ENCODE measurements at regions not wholly inside any gene's neighbourhood (a gene's known extent, or its start where the extent isn't known, plus 50 kb on each side); places are given as distances from the start of the nearest gene placed in this dataset.
A peak's percentile ranks its signal among the peaks of the same experiment; 100 is the strongest.

DNA sequence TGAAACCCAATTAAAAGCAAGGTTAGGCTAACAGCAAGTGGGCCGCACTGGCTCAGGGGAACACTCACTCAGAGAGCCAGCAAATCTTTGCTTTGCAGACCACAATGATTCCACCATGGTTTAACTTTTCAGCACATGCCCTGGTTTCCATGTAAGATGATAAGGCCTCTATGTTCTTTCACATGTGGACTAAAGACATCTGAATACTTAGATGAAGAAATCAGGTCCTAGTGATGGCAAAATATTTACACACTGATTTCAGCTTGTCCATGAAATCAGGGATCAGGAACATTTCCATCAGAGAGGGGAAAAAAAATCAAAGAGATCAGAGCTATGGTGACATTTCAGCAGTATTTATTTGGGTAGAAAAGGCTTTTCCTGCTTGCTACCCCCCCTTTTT lies 258.2 kb upstream of the IRX5 start:
- no peak for DNase-seq

DNA sequence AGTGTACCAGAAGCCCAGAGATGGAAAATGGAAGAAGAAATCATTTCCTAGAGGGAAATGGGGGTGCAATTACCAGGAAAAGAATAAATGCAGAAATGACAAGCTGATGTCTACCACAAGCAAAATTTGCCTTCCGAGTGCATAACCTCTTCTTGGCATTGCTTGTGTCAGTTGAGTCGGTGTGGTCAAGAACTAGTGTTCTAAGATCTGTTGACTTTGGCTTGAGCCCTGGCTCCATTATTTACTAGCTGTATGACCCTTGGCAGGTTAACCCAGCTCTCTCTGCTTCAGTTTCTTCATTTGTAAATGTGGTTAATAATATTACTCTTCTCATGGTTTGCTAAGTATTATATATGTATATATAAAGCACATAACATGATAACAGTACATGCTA lies 273.0 kb upstream of the IRX5 start:
- DNase-seq = no peak

DNA sequence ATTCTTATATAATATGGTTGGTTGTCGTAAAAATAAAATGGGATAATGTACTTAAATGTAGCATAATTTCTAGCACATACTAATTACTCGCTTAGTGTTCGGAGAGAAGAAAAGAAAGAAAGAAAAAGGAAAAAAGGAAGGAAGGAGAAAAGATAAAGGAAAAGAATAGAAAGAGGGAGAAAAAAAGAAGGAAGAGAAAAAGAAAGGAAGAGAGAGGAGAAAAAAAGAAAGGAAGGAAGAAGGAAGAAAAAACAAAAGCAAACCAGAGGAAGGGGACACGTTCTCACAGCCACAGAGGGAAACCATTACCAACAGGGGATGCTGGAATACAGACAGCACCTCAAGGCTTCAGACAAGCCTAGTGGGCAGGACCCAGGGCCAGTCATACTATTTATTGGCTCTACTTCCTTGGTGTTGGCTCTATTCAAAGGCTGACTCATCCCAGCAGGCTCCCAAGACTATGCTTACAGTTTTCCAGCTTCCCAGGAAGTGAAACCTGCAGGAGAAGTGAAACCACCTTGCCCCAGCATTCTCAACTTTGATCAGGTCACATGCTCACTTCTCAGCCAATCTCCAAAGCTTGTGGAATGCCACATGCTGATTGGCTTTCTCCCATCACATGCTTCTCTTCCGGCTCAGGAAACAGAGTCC lies 273.5 kb upstream of the IRX5 start:
- no peak for DNase-seq

DNA sequence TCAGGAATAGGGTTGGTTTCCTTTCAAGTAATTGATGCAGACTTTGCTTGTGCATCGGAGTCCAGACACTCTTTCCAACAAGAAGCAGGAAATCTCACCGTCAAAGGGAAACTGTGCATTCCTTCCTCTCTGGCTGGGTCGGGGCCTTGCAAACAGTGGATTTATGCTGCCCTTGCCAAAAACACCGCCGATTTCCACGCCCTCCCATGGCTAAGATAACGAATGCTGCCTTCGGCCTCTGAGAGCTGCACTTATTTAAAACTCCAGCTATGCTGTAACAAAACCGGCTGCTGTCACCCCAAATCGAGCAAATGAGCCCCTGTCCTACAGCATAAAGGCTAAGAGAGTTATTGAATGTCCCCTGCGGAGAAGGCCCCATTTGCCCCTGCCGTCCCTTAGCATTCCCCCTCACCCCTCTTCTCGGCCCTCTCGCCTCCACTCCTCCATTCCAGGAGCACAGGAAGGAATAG lies 275.5 kb upstream of the IRX5 start:
- DNase-seq = peak; percentile 70

DNA sequence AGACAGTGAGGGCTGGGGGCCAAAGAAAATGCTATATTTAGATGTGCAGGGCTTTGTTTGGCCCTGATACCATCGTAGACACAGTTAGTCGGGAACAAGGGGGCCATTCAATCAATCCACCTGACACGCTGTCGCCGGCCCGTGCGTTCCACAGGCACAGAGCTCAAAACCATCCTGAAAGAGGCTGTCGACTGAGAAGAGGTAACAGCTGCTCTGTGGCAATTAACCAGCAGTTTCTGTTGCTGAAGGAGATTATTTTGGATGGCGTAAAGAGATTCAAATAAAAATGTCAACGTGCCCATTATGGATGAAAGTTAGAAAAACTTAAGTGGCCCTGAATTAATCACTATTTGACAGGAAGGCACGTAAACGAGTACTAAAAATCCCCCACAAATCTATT lies 276.2 kb upstream of the IRX5 start:
- DNase-seq = peak; percentile 42

DNA sequence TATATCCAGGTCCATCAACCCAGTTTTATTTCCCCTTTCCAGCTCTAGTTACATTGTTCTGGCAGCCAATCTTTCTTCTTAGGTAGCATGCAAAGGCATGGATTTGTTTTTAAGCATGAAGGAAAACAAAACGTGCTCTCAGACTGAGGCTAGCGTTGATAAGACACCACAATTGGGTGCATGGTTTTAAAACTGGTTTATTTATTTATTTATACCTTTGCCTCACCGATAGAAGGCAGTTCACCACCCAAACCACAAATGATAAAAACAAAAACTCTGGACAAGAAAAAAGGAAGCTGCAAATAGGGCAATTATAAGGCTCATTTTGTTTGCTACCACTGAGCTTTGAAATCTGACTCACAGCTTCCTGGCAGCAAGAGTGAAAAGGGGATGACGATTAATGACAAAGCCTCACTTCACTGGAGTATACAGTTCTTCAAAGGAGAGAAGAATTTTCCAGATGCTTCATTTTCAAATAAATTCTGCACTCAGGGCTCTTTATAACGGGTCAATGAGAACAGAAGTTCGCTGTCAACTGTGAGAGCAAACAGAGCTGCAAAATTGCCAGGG lies 278.4 kb upstream of the IRX5 start:
- no peak for DNase-seq

DNA sequence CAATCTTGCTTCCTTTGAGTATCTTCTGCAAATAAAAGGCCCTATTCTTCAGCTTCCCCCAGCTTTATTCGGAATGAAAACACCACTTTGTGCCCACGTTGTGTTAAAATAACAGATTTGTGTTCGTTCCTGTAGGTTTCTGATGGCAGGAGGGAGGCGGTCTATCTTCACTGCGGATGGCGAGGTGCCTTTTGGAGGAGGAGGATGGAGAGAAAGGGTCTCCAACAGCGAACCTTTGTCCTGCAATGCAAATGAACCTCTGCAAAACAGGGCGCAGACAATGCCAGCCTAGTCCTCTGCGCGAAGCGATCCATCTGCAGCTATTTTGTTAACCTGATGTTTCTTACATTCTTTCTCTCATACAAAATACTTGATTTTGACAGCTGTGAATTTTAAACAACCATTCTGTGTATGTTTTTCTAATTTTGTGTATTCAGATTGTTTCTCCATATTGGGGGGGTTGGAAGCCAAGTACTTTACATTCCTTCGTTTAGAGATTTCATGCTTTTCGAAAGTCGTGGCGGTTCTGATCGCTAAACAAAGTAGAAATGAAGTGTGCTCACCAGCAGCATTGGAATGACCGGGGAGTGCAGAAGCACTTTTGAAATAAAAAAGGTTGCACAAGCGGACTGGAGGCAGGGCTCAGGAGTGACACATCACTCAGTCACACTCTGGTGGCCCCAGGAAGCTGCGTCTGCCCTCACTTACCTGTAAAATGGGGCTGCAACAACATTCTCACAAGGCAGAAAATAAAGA lies 279.0 kb upstream of the IRX5 start:
- DNase-seq = no peak

DNA sequence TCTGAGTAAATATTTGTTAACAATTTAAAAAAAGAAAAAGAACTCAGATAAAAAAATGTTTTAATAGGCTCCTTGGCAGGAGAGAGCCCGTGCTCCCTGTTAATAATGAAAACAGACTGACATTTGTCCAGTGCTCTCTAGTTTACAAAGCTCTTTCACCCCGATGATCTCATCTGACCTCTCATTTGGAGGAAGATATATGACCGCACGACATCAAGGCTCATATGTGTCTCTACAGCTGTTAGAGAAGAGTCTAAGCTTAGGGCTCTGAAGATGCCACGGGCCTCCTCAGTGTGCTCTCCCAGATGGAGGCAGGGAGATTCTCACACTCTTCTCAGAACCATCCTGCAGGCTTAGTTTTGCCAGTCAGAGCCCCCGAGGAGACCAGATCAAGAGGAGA lies 280.8 kb upstream of the IRX5 start:
- DNase-seq = no peak

DNA sequence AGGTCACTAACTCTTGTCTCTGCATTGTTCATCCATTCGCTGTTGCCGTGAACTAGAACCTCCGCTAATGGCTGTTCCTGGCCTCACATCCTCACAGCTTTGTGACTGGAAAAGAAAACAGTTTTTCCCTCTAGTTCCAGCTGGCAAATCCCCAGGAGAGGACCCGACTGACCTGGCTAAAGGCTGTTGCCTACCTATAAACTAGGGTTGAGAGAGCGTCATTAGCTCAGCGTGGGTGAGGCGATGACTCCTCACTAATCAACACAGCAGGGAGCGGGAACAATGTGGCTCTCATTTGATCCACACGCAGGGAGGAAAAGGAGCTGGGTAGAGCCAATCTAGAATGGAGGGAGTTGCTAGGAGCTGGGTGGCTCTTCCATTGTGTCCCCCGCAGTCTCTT lies 282.1 kb upstream of the IRX5 start:
- no peak for DNase-seq

DNA sequence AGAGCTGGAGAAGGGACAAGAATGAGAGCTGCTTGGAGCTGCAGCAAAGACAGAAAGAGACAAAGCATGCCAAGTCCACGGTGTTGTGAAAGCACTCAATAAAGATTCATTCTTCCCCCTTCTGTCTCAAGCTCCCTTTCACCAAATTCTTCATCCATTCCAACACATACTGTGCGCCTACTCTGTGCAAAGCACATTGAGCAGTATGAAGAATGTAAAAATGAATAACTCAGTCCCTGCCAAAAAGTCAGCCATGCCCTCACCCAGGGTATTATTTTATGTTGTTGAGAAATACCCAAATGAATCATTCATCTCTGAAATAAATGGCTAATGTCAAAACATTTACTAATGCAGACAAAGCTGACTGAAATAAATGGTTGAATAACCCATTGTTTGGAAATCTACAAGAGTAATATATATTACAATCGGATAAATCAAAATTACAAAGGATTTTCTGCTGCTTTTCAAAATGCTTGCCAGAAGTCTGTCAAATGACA lies 282.9 kb upstream of the IRX5 start:
- no peak for DNase-seq

DNA sequence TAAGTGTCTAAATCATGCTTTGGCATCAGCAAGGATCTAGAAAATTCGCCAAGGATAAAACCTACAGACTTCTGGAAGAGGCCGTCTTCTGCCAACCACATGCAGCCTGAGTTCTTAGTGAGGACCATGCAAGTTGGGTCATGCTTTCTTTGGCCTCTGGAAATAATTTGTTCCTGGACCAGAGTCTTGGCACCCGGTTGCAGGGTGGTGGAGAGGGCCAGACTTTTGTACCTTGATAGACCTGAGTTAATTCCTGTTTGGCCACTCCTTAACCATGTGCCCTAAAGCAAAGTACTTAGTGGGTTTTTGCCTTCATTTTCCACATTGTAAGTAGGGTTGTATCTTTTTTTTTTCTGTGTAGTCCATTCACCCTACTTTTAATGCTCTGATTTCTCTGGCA lies 283.4 kb upstream of the IRX5 start:
- no peak for DNase-seq

DNA sequence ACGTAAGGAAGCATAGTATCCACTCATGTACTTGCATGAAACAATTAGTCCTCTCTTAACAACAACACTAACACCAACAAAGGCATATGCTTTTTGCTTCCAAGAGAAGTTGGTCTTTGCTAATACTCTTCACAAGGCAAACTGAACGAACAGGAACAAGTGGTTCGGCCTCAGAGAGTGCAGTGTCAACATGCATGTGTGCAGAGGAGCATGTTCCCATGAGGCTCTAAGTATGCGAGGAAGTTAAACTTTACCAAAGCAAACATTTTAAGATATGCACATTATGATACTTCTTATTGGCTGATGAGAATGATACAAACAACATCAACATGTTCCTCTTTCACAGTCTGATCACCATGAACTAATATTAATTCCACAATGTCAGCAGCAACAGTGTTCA lies 285.3 kb upstream of the IRX5 start:
- DNase-seq = no peak

DNA sequence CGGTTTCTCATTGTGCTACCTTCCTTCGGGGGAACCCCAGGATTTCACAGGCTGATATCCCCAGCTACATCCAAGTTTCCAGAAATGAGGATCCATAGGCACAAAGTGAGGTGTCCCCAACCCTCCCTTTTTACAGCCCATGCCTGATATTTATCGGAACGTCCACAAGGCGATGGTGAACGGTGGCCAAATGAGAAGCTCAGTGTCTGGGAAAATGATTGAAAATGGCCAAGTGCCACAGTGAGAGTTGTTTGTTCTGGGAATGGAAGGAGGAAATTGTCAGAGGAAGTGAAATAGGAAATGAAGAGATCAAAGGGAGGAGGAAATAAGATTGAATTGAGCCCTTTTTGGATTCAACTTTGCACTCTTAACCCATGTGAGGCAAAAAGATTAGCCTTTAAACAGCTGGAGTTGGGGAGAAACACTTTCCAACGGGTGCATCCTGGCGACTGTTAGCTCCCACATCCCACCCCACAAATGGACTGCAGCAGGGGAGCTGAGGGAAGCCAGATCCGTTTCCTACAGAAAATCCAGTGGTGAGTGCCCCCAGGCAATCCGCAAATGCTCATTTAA lies 294.4 kb upstream of the IRX5 start:
- no peak for DNase-seq

DNA sequence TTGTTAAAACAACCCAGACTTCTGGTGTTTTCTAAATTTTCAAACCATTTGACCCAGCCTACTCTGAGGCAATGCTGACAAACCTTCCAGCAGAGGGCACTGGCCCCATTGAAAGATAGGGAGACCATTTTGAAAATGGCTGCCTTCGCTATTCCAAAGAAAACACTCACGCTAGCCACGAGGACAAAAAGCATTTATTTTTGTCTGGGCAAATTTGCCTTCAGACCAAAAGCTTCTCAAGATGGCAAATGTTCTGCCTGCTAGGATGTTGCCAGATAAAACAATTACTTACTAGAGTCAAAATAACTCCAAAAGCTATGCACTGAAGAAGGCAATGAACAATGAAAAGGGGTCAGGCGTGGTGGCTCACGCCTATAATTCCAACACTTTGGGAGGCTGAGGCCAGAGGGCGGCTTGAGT lies 296.7 kb upstream of the IRX5 start:
- DNase-seq = no peak

DNA sequence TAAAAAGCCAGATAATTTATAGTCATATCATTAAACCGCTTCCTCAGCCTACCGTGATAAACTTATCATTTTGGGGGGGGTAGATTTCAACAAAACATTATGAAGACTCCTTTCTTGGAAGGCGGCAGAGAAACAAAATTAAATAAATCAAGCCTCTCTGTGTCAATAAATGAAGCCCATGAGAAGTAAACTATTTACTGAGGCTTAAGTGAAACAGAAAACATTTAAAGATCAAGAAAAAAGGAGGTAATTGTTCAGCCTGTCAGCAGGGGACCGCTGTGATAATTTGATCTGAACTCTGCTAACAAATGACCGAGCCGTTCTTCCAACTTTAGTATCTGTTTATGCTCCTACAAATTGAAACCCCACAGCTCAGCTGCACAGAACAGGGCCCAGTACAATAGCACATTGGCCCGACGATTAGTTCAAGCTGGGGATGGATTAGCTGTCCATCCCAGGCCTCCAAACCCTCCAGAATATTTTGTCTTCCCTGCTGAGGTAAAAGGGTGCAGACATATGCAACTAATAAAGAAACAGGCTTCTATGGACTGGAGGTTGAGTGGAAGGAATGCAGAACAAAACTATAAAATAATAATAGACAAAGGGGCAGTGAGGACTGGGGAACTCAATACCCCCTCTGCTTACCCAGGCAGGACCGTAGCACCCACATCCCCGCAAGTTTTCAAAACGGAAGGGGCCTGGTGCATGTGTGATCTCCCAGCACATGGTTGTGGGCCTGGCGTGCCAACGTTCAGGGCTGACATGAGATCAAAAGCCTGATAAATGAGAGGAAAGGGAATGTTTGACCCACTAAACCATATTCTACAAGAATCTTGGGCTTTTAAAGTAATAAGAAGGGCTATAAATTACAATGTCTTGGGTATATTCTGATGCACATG lies 298.1 kb upstream of the IRX5 start:
- no peak for DNase-seq

DNA sequence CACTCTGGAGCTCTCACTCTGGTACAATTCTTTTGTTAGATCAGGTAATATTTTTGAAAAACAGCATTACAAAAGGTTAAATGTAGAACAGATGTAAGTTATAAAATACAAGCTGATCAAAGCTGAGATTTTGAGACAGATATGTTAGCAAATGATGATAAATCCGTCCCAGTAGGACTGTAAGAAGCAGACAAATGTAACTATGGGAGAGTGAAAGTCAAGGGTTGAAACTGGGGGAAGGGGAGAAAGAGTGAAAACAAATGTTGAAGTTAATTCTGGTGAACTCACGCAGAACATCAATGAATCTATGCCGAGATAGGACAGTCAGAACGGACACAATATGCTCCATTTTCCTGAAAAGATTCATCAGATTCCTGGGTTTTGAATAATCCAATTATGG lies 298.9 kb upstream of the IRX5 start:
- DNase-seq = no peak

DNA sequence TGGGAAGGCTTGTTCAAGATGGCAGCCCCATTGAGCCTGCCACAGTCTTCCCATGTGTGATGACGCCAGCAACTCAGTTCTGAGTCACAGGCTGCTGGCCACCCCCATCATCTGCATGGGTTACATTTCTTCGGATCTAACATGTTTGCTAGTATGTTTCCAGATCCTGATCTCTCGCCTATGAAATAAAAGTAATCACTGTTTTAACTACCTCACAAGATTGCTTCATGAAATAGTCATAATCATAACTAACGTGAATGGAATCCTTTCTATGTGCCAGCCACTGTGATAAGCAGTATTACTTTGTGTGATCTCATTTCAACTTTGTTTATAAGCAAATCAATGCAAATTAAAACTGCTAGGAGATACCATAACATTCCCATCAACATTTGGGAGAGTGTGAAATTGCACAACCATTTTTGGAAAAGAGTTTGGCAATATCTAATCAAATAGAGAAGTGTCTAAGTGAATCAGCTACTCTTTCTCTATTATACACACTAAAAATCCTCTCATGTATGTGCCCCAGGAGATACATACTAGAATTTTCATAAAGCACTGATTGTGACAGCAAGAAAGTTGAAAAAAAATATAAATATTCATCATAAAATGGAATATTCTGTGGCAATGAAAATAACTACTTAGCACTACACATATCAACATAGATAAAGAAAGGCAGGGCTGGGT lies 300.2 kb upstream of the IRX5 start:
- DNase-seq = no peak

DNA sequence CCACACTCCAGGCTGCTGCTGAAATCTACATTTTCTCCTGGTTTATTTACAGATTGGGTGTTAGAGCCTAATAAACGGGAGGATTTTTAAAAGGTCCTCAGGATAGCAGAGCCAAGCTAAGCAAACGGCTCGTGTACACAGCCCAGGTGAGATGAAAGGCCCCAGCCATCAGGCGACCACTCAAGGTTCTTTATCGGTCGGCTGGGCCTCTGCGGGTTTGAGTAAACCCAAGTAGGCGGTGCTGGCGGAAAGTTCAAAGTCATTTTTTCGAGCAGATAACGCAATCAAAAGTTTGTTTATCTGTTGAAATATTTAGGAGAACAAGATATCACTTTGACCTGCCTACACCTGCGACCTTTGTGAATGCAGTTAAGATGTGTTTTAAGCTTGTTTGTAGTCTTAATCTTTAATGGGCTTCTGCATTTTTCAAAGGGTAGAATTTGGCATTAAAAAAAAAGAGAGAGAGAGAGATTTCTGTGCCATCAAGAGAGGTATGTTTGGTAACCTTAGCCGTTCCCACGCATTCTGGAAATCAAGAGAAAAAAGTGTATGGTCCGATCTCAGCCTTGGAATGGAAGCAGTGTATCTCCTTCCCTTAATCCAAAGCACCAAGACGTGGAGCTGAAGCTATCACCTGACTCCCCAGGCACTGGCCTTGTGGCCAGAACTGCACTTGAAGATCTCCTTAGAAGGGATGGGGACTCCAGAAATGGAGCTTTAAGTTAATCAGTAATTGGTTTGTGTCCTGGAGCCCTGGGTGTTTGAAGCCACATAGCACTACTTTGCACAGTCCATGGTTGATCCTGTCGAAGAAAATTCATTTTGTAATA lies 301.7 kb upstream of the IRX5 start:
- no peak for DNase-seq

DNA sequence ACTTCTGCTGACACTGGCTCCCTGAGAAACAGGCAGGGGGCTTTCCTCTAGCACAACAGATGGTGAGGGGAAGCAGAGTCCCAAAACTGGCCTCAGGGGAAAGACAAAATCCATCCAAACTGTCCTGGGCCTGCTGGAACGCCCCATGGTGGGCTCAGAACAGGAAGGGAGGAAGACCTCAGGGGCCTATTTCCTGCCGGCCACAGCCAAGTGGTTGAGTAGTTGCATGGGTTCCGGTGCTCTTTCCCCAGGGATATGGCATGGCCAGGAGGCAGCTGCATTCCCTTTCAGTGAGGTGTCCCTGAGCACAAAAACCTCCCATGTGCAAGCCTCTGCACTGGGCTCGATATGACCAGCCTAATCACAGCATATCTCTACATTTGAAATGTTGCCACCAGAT lies 303.0 kb upstream of the IRX5 start:
- DNase-seq = no peak

DNA sequence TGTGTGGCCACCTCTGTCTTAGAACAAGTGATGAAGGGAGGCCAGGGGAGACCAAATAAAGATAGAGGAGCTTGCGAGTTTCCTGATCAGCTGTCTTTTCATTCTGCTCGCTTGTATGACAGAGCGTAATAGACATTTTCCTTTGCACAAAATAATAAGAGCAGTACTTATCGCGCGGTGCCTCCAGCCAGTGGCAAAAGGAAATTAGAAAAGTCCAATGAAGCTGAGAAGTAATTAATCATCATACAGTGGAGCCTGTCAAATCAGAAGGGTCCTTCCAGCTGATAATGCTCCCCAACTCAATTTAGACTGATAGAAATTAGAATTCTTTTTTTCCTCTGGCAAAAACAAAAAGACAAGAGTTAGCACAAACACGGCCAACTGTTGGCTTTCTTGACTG lies 307.0 kb upstream of the IRX5 start:
- DNase-seq = no peak

DNA sequence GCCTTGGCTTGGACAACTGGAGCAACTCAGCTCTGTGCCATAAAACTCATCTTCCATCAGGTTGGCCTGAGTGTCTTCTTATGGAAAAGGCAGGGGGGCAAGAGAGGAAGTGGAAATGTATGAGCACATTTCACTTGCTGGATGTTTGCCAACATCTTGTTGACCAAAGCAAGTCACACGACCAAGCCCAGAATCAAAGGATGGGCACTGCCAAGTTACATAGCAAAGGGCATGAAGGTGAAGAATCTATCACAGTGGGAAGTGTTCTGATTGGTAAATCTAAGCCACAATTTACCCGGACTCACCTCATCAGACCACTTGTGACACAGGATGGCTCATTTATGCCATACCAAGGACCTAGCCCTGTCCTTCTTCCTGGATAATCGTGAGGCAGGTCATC lies 310.5 kb upstream of the IRX5 start:
- no peak for DNase-seq
